H9 (cell line): ENCODE measurements at regions not wholly inside any gene's neighbourhood (a gene's known extent, or its start where the extent isn't known, plus 50 kb on each side); places are given as distances from the start of the nearest gene placed in this dataset.

Source experiments
- DNase-seq: peaks from one replicate; pipeline ENCODE4 v3.0.0-alpha.2; 2017
- H2AFZ ChIP-seq: one replicate; pipeline ENCODE4 v1.6.1; 2013; ENCODE audit warnings: mild to moderate bottlenecking, low read length, control low read depth, moderate library complexity
- H2AK5ac ChIP-seq: 2 replicates; pipeline ENCODE4 v1.6.1; 2013; ENCODE audit warnings: low read length, control low read depth, mixed read lengths; ENCODE audit not compliant: insufficient read length
- H2BK120ac ChIP-seq: one replicate; pipeline ENCODE4 v1.6.1; 2013; ENCODE audit warnings: low read depth, mild to moderate bottlenecking, low read length, control low read depth, inconsistent platforms; ENCODE audit not compliant: poor library complexity, severe bottlenecking
- H2BK12ac ChIP-seq: 2 replicates; pipeline ENCODE4 v1.6.1; 2013; ENCODE audit warnings: low read length, control low read depth, mixed read lengths, low read depth; ENCODE audit not compliant: insufficient read length
- H2BK15ac ChIP-seq: 2 replicates; pipeline ENCODE4 v1.6.1; 2013; ENCODE audit warnings: low read depth, low read length, control low read depth
- H2BK20ac ChIP-seq: one replicate; pipeline ENCODE4 v1.6.1; 2013; ENCODE audit warnings: low read depth, mild to moderate bottlenecking, low read length, control low read depth, inconsistent platforms; ENCODE audit not compliant: poor library complexity, severe bottlenecking
- H2BK5ac ChIP-seq: 2 replicates; pipeline ENCODE4 v1.6.1; 2013; ENCODE audit warnings: low read length, control low read depth, mixed read lengths; ENCODE audit not compliant: insufficient read length
- H3K14ac ChIP-seq: 2 replicates; pipeline ENCODE4 v1.6.1; 2013; ENCODE audit warnings: low read length, control low read depth; ENCODE audit not compliant: insufficient read depth
- H3K18ac ChIP-seq: 2 replicates; pipeline ENCODE4 v1.6.1; 2013; ENCODE audit warnings: low read depth, mild to moderate bottlenecking, mixed read lengths, low read length, control low read depth; ENCODE audit not compliant: insufficient read length
- H3K23ac ChIP-seq: 2 replicates; pipeline ENCODE4 v1.6.1; 2013; ENCODE audit warnings: low read length, control low read depth, mixed read lengths, low read depth; ENCODE audit not compliant: insufficient read length
- H3K23me2 ChIP-seq: 2 replicates; pipeline ENCODE4 v1.6.1; 2013; ENCODE audit warnings: low read depth, mild to moderate bottlenecking, mixed read lengths, low read length, control low read depth; ENCODE audit not compliant: insufficient read length, poor library complexity, severe bottlenecking
- H3K27ac ChIP-seq: 2 replicates; pipeline ENCODE4 v1.5.1; 2013; ENCODE audit warnings: low read length, control low read depth, mixed read lengths, low read depth; ENCODE audit not compliant: insufficient read length
- H3K27me3 ChIP-seq: 2 replicates; pipeline ENCODE4 v1.6.1; 2013; ENCODE audit warnings: low read length, control low read depth, inconsistent platforms; ENCODE audit not compliant: insufficient read depth
- H3K4ac ChIP-seq: 2 replicates; pipeline ENCODE4 v1.6.1; 2013; ENCODE audit warnings: low read depth, mild to moderate bottlenecking, control low read depth, inconsistent platforms, low read length, moderate library complexity
- H3K4me1 ChIP-seq: 2 replicates; pipeline ENCODE4 v1.6.1; 2013; ENCODE audit warnings: low read length, control low read depth, inconsistent platforms; ENCODE audit not compliant: insufficient read depth
- H3K4me2 ChIP-seq: 2 replicates; pipeline ENCODE4 v1.6.1; 2013; ENCODE audit warnings: low read length, control low read depth, mixed read lengths; ENCODE audit not compliant: insufficient read length, insufficient read depth
- H3K56ac ChIP-seq: 2 replicates; pipeline ENCODE4 v1.6.1; 2013; ENCODE audit warnings: low read depth, mild to moderate bottlenecking, mixed read lengths, low read length, control low read depth; ENCODE audit not compliant: insufficient read length
- H3K79me1 ChIP-seq: 2 replicates; pipeline ENCODE4 v1.6.1; 2013; ENCODE audit warnings: low read depth, mild to moderate bottlenecking, moderate library complexity, low read length, control low read depth, inconsistent platforms; ENCODE audit not compliant: insufficient read depth, poor library complexity, severe bottlenecking
- H3K79me2 ChIP-seq: 2 replicates; pipeline ENCODE4 v1.6.1; 2013; ENCODE audit warnings: low read length, control low read depth, inconsistent platforms; ENCODE audit not compliant: insufficient read depth
- H3K9ac ChIP-seq: 2 replicates; pipeline ENCODE4 v1.6.1; 2013; ENCODE audit warnings: low read length, control low read depth, mixed read lengths; ENCODE audit not compliant: insufficient read length; ENCODE audit errors: extremely low read depth
- H3K9me3 ChIP-seq: one replicate; pipeline ENCODE4 v1.6.1; 2013; ENCODE audit warnings: low read depth, low read length, inconsistent platforms; ENCODE audit not compliant: control insufficient read depth
- H3T11ph ChIP-seq: one replicate; pipeline ENCODE4 v1.6.1; 2013; ENCODE audit warnings: mild to moderate bottlenecking, low read length, control low read depth, inconsistent platforms
- H4K20me1 ChIP-seq: one replicate; pipeline ENCODE4 v1.6.1; 2013; ENCODE audit not compliant: control insufficient read depth, insufficient read length, insufficient read depth
- H4K5ac ChIP-seq: 2 replicates; pipeline ENCODE4 v1.6.1; 2013; ENCODE audit warnings: low read depth, mild to moderate bottlenecking, mixed read lengths, low read length, control low read depth; ENCODE audit not compliant: insufficient read length
- H4K8ac ChIP-seq: replicated peaks from 2 replicates; pipeline ENCODE4 v1.6.1; 2013; ENCODE audit warnings: low read length, control low read depth, mixed read lengths, low read depth; ENCODE audit not compliant: insufficient read length
- H4K91ac ChIP-seq: 2 replicates; pipeline ENCODE4 v1.6.1; 2013; ENCODE audit warnings: low read depth, mild to moderate bottlenecking, moderate library complexity, mixed read lengths, low read length, control low read depth; ENCODE audit not compliant: insufficient read length
- H3K27ac Mint-ChIP-seq, 3 experiments: 2 replicates in 2 of 3; 3 replicates in 1 of 3; pipeline ENCODE4 v1.8.0; 2020 to 2021; ENCODE audit warnings: mixed read lengths in 3 of 3, mild to moderate bottlenecking in 1 of 3, moderate library complexity in 1 of 3
- H3K27me3 Mint-ChIP-seq: 2 replicates; pipeline ENCODE4 v1.8.0; 2021; ENCODE audit warnings: low read depth, mild to moderate bottlenecking, moderate library complexity, mixed read lengths
- H3K36me3 Mint-ChIP-seq, 3 experiments: 2 replicates in 2 of 3; 3 replicates in 1 of 3; pipeline ENCODE4 v1.8.0; 2020 to 2021; ENCODE audit warnings: low read depth in 3 of 3, mixed read lengths in 3 of 3; ENCODE audit not compliant: insufficient read depth in 1 of 3
- H3K4me1 Mint-ChIP-seq, 2 experiments: 2 replicates each; pipeline ENCODE4 v1.8.0; 2020; ENCODE audit warnings: mixed read lengths in 2 of 2
- H3K4me3 Mint-ChIP-seq, 2 experiments: 2 replicates in 1 of 2; 3 replicates in 1 of 2; pipeline ENCODE4 v1.8.0; 2020 to 2021; ENCODE audit warnings: mild to moderate bottlenecking in 2 of 2, mixed read lengths in 2 of 2, moderate library complexity in 1 of 2
- H3K9me3 Mint-ChIP-seq, 2 experiments: 2 replicates in 1 of 2; 3 replicates in 1 of 2; pipeline ENCODE4 v1.8.0; 2020; ENCODE audit warnings: mild to moderate bottlenecking in 2 of 2, mixed read lengths in 2 of 2, moderate library complexity in 1 of 2
- CTCF ChIP-seq: fragments of 200-600 bp; sonication (generic); conservative IDR thresholded peaks from 3 replicates; pipeline ENCODE4 v1.8.0; 2021; ENCODE audit warnings: antibody characterized with exemption, mild to moderate bottlenecking
- WGBS: extraction: QIAGEN DNeasy Blood & Tissue Kit; methylation state at CpG from one replicate; pipeline ENCODE4 v1.1.7; 2013; ENCODE audit warnings: missing lambda C conversion rate, low lambda C conversion rate, mixed read lengths; ENCODE audit not compliant: insufficient read length; ENCODE audit errors: extremely low coverage; 5-methylcytosine and 5-hydroxymethylcytosine counted together

GRCh38 chr7:121579639-121580038 lies 183.5 kb upstream of the FAM3C start:
- H3K27ac ChIP-seq: no peak overlapping the region
- H3K9ac ChIP-seq: no peak overlapping the region
- no peaks in the 10 kb centered on the region for H3K4me1 ChIP-seq
- no peak overlapping the region for H3K18ac ChIP-seq
- no peak overlapping the region for H4K5ac ChIP-seq
- DNase-seq: no peak
- no peaks in the 10 kb centered on the region for H3K9me3 ChIP-seq
- H4K91ac ChIP-seq: no peak overlapping the region
- no peak overlapping the region for H2BK20ac ChIP-seq
- no peaks in the 10 kb centered on the region for H4K20me1 ChIP-seq
- no peak overlapping the region for H2AK5ac ChIP-seq
- TF ChIP-seq CTCF: no peak
- H3K4me3 Mint-ChIP-seq: no peak overlapping the region
- no peak overlapping the region for H3T11ph ChIP-seq
- H3K4me1 Mint-ChIP-seq: peaks cover 5 to 8% of the 10 kb centered on the region in 2 experiments
- H2BK5ac ChIP-seq: no peak overlapping the region
- H4K8ac ChIP-seq: no peak overlapping the region
- H3K23me2 ChIP-seq: no peaks in the 10 kb centered on the region
- H3K27me3 ChIP-seq: no peaks in the 10 kb centered on the region
- no peak overlapping the region for H2BK12ac ChIP-seq
- no peaks in the 10 kb centered on the region for H3K27me3 Mint-ChIP-seq
- H3K36me3 Mint-ChIP-seq: no peaks in the 10 kb centered on the region
- no peak overlapping the region for H3K56ac ChIP-seq
- no peak overlapping the region for H3K23ac ChIP-seq
- no peaks in the 10 kb centered on the region for H3K79me2 ChIP-seq
- no peak overlapping the region for H3K27ac Mint-ChIP-seq
- no peak overlapping the region for H2AFZ ChIP-seq
- no peak overlapping the region for H3K4me2 ChIP-seq
- WGBS: no CpG with 5 or more reads among the region's 1 CpG
- H2BK15ac ChIP-seq: no peak overlapping the region
- no peak overlapping the region for H2BK120ac ChIP-seq
- no peaks in the 10 kb centered on the region for H3K9me3 Mint-ChIP-seq
- no peaks in the 10 kb centered on the region for H3K79me1 ChIP-seq
- no peak overlapping the region for H3K4ac ChIP-seq
- no peak overlapping the region for H3K14ac ChIP-seq
